B cell (primary cell): ENCODE measurements at regions not wholly inside any gene's neighbourhood (a gene's known extent, or its start where the extent isn't known, plus 50 kb on each side); places are given as distances from the start of the nearest gene placed in this dataset.

Experiments used
- ATAC-seq: fragments of 200-7000 bp; cut with Tn5 transposase; one replicate; pipeline ENCODE4 v1.10.0; 2021; ENCODE audit warnings: low read depth, mild to moderate bottlenecking, moderate number of reproducible peaks, moderate library complexity
- CTCF ChIA-PET: fragments of 350-600 bp; sonication (Branson Sonifier 250); formaldehyde crosslinking; loops from one replicate; lab custom pipeline; 2021; ENCODE audit warnings: antibody characterized with exemption, inconsistent platforms; lab: Charles Lee
- POLR2A ChIA-PET: fragments of 350-600 bp; sonication (Branson Sonifier 250); formaldehyde crosslinking; loops from one replicate; lab custom pipeline; 2021; ENCODE audit warnings: antibody characterized with exemption; lab: Charles Lee
- DNase-seq: peaks from one replicate; pipeline ENCODE4 v3.0.0; 2013
- H2AFZ ChIP-seq: 2 replicates; pipeline ENCODE4 v1.6.1; 2012; ENCODE audit warnings: mild to moderate bottlenecking, low read depth, low read length; ENCODE audit not compliant: insufficient read depth, poor library complexity, severe bottlenecking
- H3K27ac ChIP-seq, 2 donors: 1 replicate in 1 of 2; 2 replicates in 1 of 2; pipeline ENCODE4 v1.5.1; 2012 to 2013; ENCODE audit warnings: low read length in 2 of 2, mild to moderate bottlenecking in 2 of 2, moderate library complexity in 1 of 2
- H3K27me3 ChIP-seq, 4 experiments: fragments of 200-600 bp in 1 of 4; sonication (generic) in 1 of 4; replicated peaks in 1 of 4; 1 replicate in 2 of 4; 2 replicates in 2 of 4; pipeline versions ENCODE4 v1.6.1 to v1.7.0; 2013 to 2016; ENCODE audit warnings: low read length in 3 of 4, mild to moderate bottlenecking in 2 of 4, mixed read lengths in 1 of 4, moderate library complexity in 1 of 4; ENCODE audit not compliant: insufficient read depth in 4 of 4, control insufficient read depth in 3 of 4; ENCODE audit errors: control extremely low read depth in 1 of 4
- H3K36me3 ChIP-seq, 2 experiments: replicated peaks in 1 of 2; 1 replicate in 1 of 2; 2 replicates in 1 of 2; pipeline versions ENCODE4 v1.6.1 to v1.7.1; 2013; ENCODE audit warnings: low read length in 1 of 2; ENCODE audit not compliant: insufficient read depth in 2 of 2, control insufficient read depth in 1 of 2; ENCODE audit errors: control extremely low read depth in 1 of 2, extremely low read depth in 1 of 2
- H3K4me1 ChIP-seq, 2 donors: fragments of 200-600 bp in 1 of 2; sonication (generic) in 1 of 2; 1 replicate in 1 of 2; 2 replicates in 1 of 2; pipeline versions ENCODE4 v1.5.1 to v1.6.1; 2013 to 2017; ENCODE audit warnings: low read length in 2 of 2; ENCODE audit not compliant: control insufficient read depth in 2 of 2, insufficient read depth in 2 of 2
- H3K4me2 ChIP-seq: replicated peaks from 2 replicates; pipeline ENCODE3; 2012; ENCODE audit warnings: mild to moderate bottlenecking, low read depth, low read length; ENCODE audit not compliant: poor library complexity, severe bottlenecking
- H3K4me3 ChIP-seq, 5 experiments: fragments of 200-600 bp in 1 of 5; sonication (generic) in 1 of 5; 1 replicate in 3 of 5; 2 replicates in 2 of 5; pipeline versions ENCODE4 v1.5.1 to v1.7.0; 2011 to 2016; ENCODE audit warnings: low read length in 4 of 5, mild to moderate bottlenecking in 4 of 5, low read depth in 2 of 5, control low read depth in 1 of 5, moderate library complexity in 1 of 5; ENCODE audit not compliant: insufficient read depth in 1 of 5; ENCODE audit errors: control extremely low read depth in 1 of 5, extremely low read depth in 1 of 5
- H3K79me2 ChIP-seq: fragments of 200-600 bp; sonication (generic); one replicate; pipeline ENCODE4 v1.6.0; 2016; ENCODE audit warnings: low read length; ENCODE audit not compliant: control insufficient read depth, insufficient read depth
- H3K9ac ChIP-seq: fragments of 200-600 bp; sonication (generic); 2 replicates; pipeline ENCODE4 v1.6.1; 2017; ENCODE audit warnings: mild to moderate bottlenecking, low read length, moderate library complexity
- H3K9me3 ChIP-seq, 3 donors: one replicate each; pipeline versions ENCODE4 v1.6.1 to v1.7.1; 2013; ENCODE audit warnings: low read length in 2 of 3; ENCODE audit not compliant: control insufficient read depth in 2 of 3, insufficient read depth in 1 of 3; ENCODE audit errors: control extremely low read depth in 1 of 3
- H4K20me1 ChIP-seq: 2 replicates; pipeline ENCODE4 v1.6.0; 2012; ENCODE audit warnings: mild to moderate bottlenecking, low read length; ENCODE audit not compliant: insufficient read depth, control insufficient read depth, poor library complexity, severe bottlenecking
- H3K27ac Mint-ChIP-seq: one replicate; pipeline ENCODE4 v1.8.0; 2021; ENCODE audit warnings: mixed read lengths
- H3K27me3 Mint-ChIP-seq: one replicate; pipeline ENCODE4 v1.8.0; 2021; ENCODE audit warnings: mixed read lengths
- H3K4me1 Mint-ChIP-seq: one replicate; pipeline ENCODE4 v1.8.0; 2021; ENCODE audit warnings: mixed read lengths
- H3K4me3 Mint-ChIP-seq: one replicate; pipeline ENCODE4 v1.8.0; 2021; ENCODE audit warnings: mixed read lengths
- H3K9me3 Mint-ChIP-seq: one replicate; pipeline ENCODE4 v1.8.0; 2022; ENCODE audit warnings: mixed read lengths; ENCODE audit not compliant: insufficient read depth
- CTCF ChIP-seq: fragments of 200-600 bp; IDR thresholded peaks from one replicate; pipeline ENCODE4 v1.8.0; 2022; ENCODE audit warnings: antibody characterized with exemption, mild to moderate bottlenecking
- EZH2 ChIP-seq: IDR thresholded peaks from 2 replicates; pipeline ENCODE4 v1.6.1; 2012; ENCODE audit warnings: borderline replicate concordance, low read depth, mild to moderate bottlenecking, moderate library complexity, low read length; ENCODE audit not compliant: insufficient read depth, poor library complexity, severe bottlenecking
- WGBS: methylation state at CpG from one replicate; pipeline ENCODE4 v1.1.5; 2013; ENCODE audit warnings: missing lambda C conversion rate; ENCODE audit not compliant: insufficient coverage; 5-methylcytosine and 5-hydroxymethylcytosine counted together
- intact Hi-C: fragments of 100-400 bp; cut with micrococcal nuclease; formaldehyde crosslinking; loops from one replicate; pipeline ENCODE4 v1.10.0; 2022

DNA sequence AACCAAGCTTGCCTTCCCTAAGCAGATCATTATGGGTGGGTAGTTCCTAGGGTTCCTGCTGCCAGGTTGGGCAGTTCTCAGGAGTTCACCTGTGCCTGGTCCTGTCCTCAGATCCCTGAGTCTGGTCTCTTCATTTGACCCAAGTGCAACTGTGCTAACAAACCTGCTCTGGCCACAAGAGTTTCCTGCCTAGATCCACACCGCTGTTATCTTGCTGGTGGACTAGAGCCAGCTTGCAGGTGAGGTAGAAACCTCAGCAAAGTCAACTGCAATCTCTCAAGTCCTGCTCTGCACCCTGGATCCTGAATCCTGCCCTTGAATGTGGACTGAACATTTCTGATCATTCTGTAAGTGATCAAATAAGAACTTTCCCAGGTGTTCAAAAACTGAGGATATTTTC lies 191.8 kb upstream of the LRFN2 start:
- no peaks in the 10 kb centered on the region for H3K4me1 ChIP-seq
- H3K4me1 Mint-ChIP-seq, result no peaks in the 10 kb centered on the region
- H3K36me3 ChIP-seq, result no peaks in the 10 kb centered on the region
- no peak for TF ChIP-seq CTCF
- TF ChIP-seq EZH2, result no peak
- H3K4me3 Mint-ChIP-seq, result no peak overlapping the region
- H3K9me3 ChIP-seq, result no peaks in the 10 kb centered on the region
- H3K4me2 ChIP-seq, result no peak overlapping the region
- ATAC-seq (no peak), DNase-seq (no peak)
- H2AFZ ChIP-seq, result no peak overlapping the region
- H3K9me3 Mint-ChIP-seq, result no peaks in the 10 kb centered on the region
- H3K27ac ChIP-seq, result no peak overlapping the region
- H3K27ac Mint-ChIP-seq, result no peak overlapping the region
- H3K4me3 ChIP-seq, result no peak overlapping the region
- no peak overlapping the region for H3K9ac ChIP-seq
- H3K27me3 ChIP-seq, result no peaks in the 10 kb centered on the region
- intact Hi-C loops, result no loop called here
- ChIA-PET POLR2A (no interaction called here), CTCF (no interaction called here)
- no peaks in the 10 kb centered on the region for H4K20me1 ChIP-seq
- no peaks in the 10 kb centered on the region for H3K79me2 ChIP-seq
- WGBS, result 73% methylated on average over 1 of the region's 1 CpG
- H3K27me3 Mint-ChIP-seq, result peaks cover 13% of the 10 kb centered on the region

GRCh38 chr6:40778196-40778595 lies 191.0 kb upstream of the LRFN2 start:
- Histone ChIP-seq H2AFZ (no peak overlapping the region), H3K4me1 (no peaks in the 10 kb centered on the region), H3K9ac (no peak overlapping the region), H3K79me2 (no peaks in the 10 kb centered on the region), H3K27ac (no peak overlapping the region), H4K20me1 (no peaks in the 10 kb centered on the region), H3K36me3 (no peaks in the 10 kb centered on the region), H3K4me3 (no peak overlapping the region), H3K4me2 (no peak overlapping the region), H3K27me3 (no peaks in the 10 kb centered on the region), H3K9me3 (no peaks in the 10 kb centered on the region)
- Mint-ChIP-seq H3K27me3 (peaks cover 11% of the 10 kb centered on the region), H3K27ac (no peak overlapping the region), H3K4me3 (no peak overlapping the region), H3K4me1 (no peaks in the 10 kb centered on the region), H3K9me3 (no peaks in the 10 kb centered on the region)
- CTCF ChIA-PET, result no interaction called here
- DNase-seq (no peak), ATAC-seq (no peak)
- 94% methylated on average over 3 of the region's 3 CpGs for WGBS
- intact Hi-C loops, result no loop called here
- TF ChIP-seq CTCF (no peak), EZH2 (no peak)
- POLR2A ChIA-PET, result no interaction called here
